Parathyroid adenoma (tissue), 2 donors: ENCODE measurements at regions not wholly inside any gene's neighbourhood (a gene's known extent, or its start where the extent isn't known, plus 50 kb on each side); places are given as distances from the start of the nearest gene placed in this dataset.

Experiments
- H2AFZ ChIP-seq: fragments of 300-600 bp; sonication (generic); one replicate; pipeline ENCODE4 v1.7.0; 2017; ENCODE audit warnings: antibody characterized with exemption, mild to moderate bottlenecking
- H3K27ac ChIP-seq: fragments of 300-600 bp; sonication (generic); one replicate; pipeline ENCODE4 v1.7.0; 2017
- H3K27me3 ChIP-seq: fragments of 300-600 bp; sonication (generic); one replicate; pipeline ENCODE4 v1.7.0; 2017; ENCODE audit warnings: low read length; ENCODE audit not compliant: control insufficient read depth, insufficient read depth
- H3K36me3 ChIP-seq: fragments of 300-600 bp; sonication (generic); one replicate; pipeline ENCODE4 v1.7.0; 2017; ENCODE audit warnings: low read length; ENCODE audit not compliant: control insufficient read depth, insufficient read depth
- H3K4me1 ChIP-seq: fragments of 300-600 bp; sonication (generic); one replicate; pipeline ENCODE4 v1.7.0; 2017; ENCODE audit warnings: control low read depth
- H3K4me2 ChIP-seq: fragments of 300-600 bp; sonication (generic); one replicate; pipeline ENCODE4 v1.7.0; 2017; ENCODE audit warnings: low read length
- H3K4me3 ChIP-seq: fragments of 300-600 bp; sonication (generic); one replicate; pipeline ENCODE4 v1.7.0; 2017; ENCODE audit warnings: low read depth, low read length
- H3K79me2 ChIP-seq: fragments of 300-600 bp; sonication (generic); one replicate; pipeline ENCODE4 v1.7.0; 2017; ENCODE audit warnings: control low read depth
- H3K9ac ChIP-seq: fragments of 300-600 bp; sonication (generic); one replicate; pipeline ENCODE4 v1.7.0; 2017; ENCODE audit warnings: mild to moderate bottlenecking
- H3K9me3 ChIP-seq: fragments of 300-600 bp; sonication (generic); one replicate; pipeline ENCODE4 v1.7.0; 2017; ENCODE audit warnings: low read length; ENCODE audit not compliant: control insufficient read depth
- TF ChIP-seq, protein P1 (sequence below): fragments of 300-600 bp; sonication (generic); IDR thresholded peaks from one replicate; pipeline ENCODE4 v1.7.0; 2017; ENCODE audit warnings: antibody characterized with exemption, mild to moderate bottlenecking
- donor health status: primary hyperparathyroidism.

DNA sequence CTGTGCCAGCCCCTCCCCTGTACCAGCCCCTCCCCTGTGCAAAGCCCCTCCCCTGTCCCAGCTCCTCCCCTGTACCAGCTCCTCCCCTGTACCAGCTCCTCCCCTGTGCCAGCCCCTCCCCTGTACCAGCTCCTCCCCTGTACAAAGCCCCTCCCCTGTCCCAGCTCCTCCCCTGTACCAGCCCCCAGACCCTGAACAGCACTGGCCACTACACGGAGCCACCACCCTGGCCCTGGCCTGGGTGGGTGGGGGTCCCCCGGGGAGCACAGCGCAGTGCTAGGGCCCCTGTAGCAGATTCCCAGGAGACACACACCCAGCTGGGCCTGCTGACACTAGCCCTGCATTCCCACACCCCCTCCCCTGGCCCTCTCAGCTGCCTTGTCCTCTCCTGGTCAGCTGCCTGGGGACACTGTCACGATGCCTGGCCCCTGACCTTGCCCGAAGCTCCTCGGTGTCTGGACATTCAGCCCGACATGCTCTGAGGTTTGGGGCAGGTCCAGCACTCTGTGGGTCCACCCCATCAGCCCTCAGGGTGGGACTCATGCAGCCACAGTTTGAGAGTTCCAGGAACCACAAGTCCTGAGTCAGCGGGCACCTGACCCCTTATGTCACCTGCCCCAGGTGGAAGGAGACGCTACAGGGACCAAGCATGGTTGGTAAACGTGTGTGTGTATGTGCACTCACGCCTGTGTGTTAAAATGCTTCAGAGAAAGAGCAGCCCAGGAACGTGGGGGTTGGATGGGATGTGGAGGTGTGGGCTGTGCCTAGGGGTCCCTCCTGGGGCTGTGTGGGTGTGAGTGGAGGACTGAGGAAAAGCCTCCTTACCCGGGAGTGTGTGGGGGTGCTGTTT lies 114.2 kb downstream of the METRNL start:
- TF ChIP-seq, protein P1, sequence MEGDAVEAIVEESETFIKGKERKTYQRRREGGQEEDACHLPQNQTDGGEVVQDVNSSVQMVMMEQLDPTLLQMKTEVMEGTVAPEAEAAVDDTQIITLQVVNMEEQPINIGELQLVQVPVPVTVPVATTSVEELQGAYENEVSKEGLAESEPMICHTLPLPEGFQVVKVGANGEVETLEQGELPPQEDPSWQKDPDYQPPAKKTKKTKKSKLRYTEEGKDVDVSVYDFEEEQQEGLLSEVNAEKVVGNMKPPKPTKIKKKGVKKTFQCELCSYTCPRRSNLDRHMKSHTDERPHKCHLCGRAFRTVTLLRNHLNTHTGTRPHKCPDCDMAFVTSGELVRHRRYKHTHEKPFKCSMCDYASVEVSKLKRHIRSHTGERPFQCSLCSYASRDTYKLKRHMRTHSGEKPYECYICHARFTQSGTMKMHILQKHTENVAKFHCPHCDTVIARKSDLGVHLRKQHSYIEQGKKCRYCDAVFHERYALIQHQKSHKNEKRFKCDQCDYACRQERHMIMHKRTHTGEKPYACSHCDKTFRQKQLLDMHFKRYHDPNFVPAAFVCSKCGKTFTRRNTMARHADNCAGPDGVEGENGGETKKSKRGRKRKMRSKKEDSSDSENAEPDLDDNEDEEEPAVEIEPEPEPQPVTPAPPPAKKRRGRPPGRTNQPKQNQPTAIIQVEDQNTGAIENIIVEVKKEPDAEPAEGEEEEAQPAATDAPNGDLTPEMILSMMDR, result no peak
- Histone ChIP-seq H3K9me3 (no peaks in the 10 kb centered on the region), H3K4me2 (no peak overlapping the region), H2AFZ (peak overlapping the region; percentile 50), H3K27ac (no peak overlapping the region), H3K9ac (no peak overlapping the region), H3K79me2 (no peaks in the 10 kb centered on the region), H3K36me3 (no peaks in the 10 kb centered on the region), H3K4me1 (peaks cover 31% of the 10 kb centered on the region), H3K27me3 (no peaks in the 10 kb centered on the region), H3K4me3 (no peak overlapping the region)

DNA sequence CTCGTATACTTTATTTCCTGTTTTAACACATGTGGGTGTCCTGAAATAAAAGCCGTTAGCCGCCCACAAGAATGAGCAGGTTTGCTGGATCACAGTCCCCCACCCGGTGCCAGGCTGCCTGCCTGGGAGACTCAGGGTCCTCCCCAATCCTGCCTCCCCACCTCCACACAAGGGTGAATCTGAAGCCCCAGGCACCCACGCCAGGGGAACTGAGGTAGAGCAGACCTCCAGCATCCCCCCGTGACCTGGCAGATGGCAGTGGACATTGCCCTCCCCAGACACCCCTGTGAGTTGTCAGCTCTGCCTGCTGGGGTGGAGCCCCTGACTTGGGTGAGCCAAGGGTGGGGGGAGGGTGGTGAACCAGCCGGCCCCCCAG lies 114.8 kb downstream of the METRNL start:
- TF ChIP-seq, protein P1, result no peak
- peaks cover 25% of the 10 kb centered on the region for H3K4me1 ChIP-seq
- H3K36me3 ChIP-seq, result no peaks in the 10 kb centered on the region
- no peak overlapping the region for H3K9ac ChIP-seq
- no peaks in the 10 kb centered on the region for H3K79me2 ChIP-seq
- H3K27ac ChIP-seq, result no peak overlapping the region
- no peak overlapping the region for H3K4me2 ChIP-seq
- H2AFZ ChIP-seq, result peak overlapping the region; percentile 50
- no peaks in the 10 kb centered on the region for H3K9me3 ChIP-seq
- no peaks in the 10 kb centered on the region for H3K27me3 ChIP-seq
- no peak overlapping the region for H3K4me3 ChIP-seq

DNA sequence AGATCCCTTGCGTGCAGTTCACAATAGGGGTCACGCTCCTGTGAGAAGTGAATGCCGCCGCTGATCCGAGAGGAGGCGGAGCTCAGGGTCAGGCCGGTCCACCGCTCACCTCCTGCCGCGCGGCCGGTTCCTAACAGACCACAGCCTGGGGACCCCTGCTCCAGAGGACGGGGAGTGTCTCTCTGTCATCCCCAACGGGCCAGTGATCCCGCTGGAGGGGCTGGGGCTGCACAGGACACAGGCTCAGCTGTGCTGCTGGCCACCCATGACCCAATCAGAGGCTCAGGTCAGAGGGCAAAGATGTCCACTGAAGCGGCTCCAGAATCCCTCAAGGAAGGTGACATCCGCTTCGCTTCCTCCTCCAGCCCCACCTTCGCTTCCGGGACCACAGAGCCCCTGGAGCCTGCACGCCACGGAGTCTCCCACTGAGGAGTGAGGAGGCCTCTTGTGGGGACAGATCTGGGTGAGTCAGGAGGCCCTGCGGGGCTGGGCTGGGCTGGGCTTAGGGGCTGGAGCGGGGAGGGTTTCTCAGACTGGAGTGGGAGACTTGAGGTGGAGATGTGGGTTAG lies 115.4 kb downstream of the METRNL start:
- Histone ChIP-seq H3K4me1 (peaks cover 20% of the 10 kb centered on the region), H3K27me3 (no peaks in the 10 kb centered on the region), H3K4me2 (no peak overlapping the region), H3K36me3 (no peaks in the 10 kb centered on the region), H3K27ac (no peak overlapping the region), H3K9ac (no peak overlapping the region), H2AFZ (no peak overlapping the region), H3K4me3 (no peak overlapping the region), H3K79me2 (no peaks in the 10 kb centered on the region), H3K9me3 (no peaks in the 10 kb centered on the region)
- TF ChIP-seq, protein P1, result no peak

DNA sequence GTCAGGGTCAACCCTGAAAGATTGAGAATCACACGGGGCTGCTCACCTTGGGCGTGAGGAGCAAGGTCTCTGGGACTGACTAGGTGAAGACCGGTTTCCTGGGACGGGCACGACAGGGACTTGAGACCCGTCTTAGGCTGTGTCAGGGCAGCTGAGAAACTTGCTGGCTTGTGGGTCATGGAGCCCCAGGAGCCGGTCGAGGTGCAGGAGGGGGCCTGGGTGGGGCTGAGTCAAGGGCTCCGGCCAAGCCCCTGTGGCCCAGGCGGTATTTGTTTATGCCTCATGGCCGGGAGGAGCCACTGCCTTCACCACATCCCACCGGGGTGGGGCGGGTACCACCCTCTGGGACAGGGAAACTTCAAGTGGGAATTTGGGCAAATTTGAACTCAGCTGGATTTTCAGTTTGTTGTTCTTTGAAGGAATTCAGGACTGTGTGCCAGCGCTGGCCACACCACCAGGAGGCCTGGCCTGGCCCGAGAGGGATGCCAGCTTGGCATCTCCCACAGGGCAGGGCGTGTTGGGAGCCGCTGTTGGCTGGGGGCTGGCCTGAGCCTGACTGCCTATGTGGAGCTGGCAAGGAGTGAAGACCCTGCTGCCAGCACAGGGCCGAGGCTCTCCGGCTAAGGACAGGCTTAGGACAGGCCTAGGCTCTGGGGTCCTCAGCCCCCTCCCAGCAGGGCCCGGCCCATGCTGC lies 116.1 kb downstream of the METRNL start:
- H3K4me1 ChIP-seq, result peaks cover 20% of the 10 kb centered on the region
- no peaks in the 10 kb centered on the region for H3K27me3 ChIP-seq
- H3K79me2 ChIP-seq, result no peaks in the 10 kb centered on the region
- no peak overlapping the region for H3K9ac ChIP-seq
- H3K27ac ChIP-seq, result no peak overlapping the region
- H2AFZ ChIP-seq, result no peak overlapping the region
- TF ChIP-seq, protein P1, result no peak
- no peaks in the 10 kb centered on the region for H3K9me3 ChIP-seq
- no peak overlapping the region for H3K4me3 ChIP-seq
- no peak overlapping the region for H3K4me2 ChIP-seq
- no peaks in the 10 kb centered on the region for H3K36me3 ChIP-seq
